SHP77 treated with DMSO at 0.1 percent for 48 hours (cell line): ENCODE measurements at regions not wholly inside any gene's neighbourhood (a gene's known extent, or its start where the extent isn't known, plus 50 kb on each side); places are given as distances from the start of the nearest gene placed in this dataset.

ENCODE experiments used
- DNase-seq: peaks from one replicate; lab custom pipeline; 2025; lab: John Stamatoyannopoulos, UW

- DNase-seq, result no peak
Measured at GRCh38 chr13:74966275-74966674, 515.7 kb downstream of the TBC1D4 start.

DNA sequence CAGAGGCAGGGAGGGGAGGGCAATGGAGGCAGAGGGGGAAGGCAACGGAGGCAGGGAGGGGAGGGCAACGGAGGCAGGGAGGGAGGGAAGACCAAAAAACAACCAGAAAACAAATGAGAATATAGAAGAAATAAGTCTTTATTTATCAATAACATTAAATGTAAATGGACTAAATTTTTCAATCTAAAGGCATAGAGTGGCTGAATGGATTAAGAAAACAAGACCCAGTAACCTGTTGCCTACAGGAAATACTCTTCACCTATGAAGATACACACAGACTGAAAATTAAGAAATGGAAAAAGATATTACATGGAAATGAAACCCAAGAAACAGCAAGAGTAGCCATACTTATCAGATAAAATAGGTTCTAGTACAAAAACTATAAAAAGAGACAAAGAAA lies 536.3 kb downstream of the TBC1D4 start:
- DNase-seq, result no peak

GRCh38 chr13:74931698-74932433 lies 550.1 kb downstream of the TBC1D4 start:
- DNase-seq, result no peak

DNA sequence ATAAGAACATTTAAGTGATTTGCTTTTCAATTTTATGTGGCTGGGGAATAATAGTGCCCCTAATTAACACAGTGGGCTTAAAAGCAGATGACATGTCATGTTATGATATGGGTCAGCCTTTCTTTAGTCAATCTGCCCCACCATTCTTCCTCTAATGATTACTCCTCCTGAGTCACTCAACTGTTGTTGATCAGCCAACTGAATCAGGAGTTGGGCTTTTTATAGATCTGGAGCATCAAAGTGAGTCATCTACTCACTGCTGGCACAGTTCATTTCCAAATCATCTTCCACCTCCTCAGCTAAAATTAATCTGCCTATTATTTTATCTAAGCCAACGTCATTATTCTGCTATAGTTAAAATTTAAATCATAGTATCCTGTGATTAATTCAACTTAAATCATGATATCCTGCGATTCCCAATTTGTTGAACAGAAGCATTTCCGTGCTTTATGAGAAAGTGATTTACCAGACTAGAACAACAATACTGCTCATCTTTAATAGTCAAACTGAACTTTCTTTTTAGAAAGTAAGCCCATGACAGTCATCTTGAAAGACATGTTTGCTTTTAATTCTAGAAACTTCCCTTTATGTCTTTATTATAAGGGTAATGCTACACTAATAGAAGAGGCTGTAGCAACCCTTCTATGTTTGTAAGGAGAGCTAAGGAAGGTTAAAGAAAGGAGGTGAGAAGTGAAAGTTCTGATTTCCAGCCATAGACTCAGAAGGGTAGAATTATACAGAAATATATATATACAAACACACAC lies 551.4 kb downstream of the TBC1D4 start:
- no peak for DNase-seq

GRCh38 chr13:74929436-74929835 lies 552.5 kb downstream of the TBC1D4 start:
- DNase-seq, result no peak

- DNase-seq, result no peak
Measured at GRCh38 chr13:74927823-74928222, 554.1 kb downstream of the TBC1D4 start.

DNA sequence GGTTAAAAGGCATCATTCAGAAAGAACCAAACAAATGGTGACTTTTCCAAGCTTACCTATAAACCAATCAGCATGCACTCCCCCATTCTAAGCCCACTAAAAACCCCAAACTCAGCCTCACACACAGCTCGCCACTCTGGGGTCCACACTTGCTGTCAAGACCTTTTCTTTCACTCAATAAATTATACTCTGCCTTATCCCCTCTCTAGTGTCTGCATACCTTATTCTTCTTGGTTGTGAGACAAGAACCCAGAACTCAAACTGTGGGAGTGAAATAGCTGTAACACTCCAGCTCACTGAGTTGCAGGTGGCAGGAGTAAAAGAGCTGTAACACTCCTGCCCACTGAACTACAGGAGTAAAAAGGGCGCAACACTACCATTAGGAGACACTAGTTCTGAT lies 559.0 kb downstream of the TBC1D4 start:
- no peak for DNase-seq

DNA sequence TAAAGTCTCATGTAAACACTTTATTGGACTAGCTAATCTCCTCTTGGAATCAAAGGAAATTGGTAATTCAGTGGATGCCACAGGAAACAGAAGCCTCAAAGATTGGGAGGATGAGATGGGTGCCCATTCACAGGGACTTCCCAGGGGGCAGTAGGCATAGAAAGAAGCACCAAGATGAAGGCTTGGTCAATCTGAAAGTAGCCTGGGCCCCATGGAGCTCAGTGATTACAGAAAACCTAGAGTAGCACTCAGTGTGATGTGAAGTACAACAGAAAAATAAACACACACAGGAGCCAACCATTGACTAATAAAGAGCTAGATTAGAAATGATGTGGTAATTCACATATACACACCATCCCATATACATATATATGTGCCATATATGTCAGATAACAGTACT lies 560.6 kb downstream of the TBC1D4 start:
- no peak for DNase-seq

GRCh38 chr13:74920920-74921319 lies 561.0 kb downstream of the TBC1D4 start:
- no peak for DNase-seq

DNA sequence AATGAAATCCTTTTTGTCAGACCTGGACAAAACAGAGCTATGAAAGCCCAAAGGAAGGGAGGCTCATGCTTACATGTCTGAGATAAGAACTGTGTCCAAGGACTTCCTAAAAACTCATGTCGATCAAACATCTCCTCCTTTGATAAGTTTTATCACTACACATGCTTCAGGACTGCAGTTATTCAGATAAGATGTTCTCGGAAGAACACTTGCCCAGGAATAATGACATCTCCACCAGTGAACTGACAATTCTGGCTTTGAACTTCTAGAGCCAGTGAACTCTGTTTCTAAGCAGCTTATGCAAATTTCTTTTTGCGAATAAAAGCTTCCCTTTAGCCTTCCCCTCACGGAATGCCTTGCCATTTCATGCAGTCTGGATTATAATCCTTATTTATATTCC lies 561.6 kb downstream of the TBC1D4 start:
- DNase-seq, result no peak

GRCh38 chr13:74919914-74920313 lies 562.1 kb downstream of the TBC1D4 start:
- DNase-seq, result peak; percentile 63

GRCh38 chr13:74912898-74913297 lies 569.1 kb downstream of the TBC1D4 start:
- no peak for DNase-seq

DNA sequence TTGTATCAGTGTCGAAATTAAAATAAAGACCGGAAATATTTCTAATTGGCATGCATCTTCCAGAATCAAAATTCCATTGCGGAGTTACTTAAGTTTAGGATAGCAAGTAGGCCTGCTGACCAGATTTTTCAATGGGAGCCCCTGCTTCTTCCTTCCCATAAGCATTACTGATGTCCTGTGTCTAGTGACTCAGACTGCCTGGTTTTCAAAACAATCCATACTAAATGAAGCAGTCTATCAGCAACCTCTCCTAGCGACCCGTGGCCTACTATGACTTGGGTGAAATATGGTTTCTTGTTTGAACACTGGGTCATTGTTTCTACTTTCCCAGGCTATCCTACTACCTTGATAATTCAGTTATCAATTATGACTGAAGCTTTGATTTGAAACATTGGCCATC lies 571.6 kb downstream of the TBC1D4 start:
- DNase-seq, result no peak

- DNase-seq, result no peak
Measured at GRCh38 chr13:74907788-74908187, 574.2 kb downstream of the TBC1D4 start.

DNA sequence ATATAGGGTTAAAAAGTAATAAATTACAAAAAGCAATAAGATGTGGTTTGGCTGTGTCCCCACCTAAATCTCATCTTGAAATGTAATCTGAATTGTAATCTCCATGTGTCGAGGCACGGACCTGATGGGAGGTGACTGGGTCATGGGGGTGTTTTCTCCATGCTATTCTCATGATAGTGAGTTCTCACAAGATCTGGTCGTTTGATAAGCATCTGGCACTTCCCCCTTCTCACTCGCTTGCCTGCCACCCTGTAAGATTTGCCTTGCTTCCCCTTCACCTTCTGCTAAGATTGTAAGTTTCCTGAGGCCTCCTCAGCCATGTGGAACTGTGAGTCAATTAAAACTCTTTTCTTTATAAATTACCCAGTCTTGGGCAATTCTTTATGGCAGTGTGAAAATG lies 577.4 kb downstream of the TBC1D4 start:
- DNase-seq, result no peak

- no peak for DNase-seq
Measured at GRCh38 chr13:74895042-74895796, 586.8 kb downstream of the TBC1D4 start.

- DNase-seq, result no peak
Measured at GRCh38 chr13:74892096-74892495, 589.9 kb downstream of the TBC1D4 start.

DNA sequence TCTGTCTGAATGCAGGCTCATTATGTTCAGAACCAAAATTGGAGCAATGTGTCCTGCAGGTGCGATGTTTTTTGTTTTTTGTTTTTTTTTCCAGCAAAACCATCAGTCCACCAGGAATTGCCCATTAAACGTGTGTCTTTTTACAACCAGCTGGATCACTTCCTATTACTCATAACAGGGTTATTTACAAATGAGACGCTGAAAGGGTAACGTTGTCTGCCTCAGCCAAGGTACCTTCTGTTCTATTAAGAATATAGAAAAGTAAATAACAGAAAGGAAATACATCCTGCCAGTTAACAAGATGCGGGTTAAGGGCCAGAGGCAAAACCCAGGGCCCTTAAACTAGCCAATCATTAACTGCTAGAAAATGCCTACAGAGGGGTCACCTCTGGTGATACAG lies 590.4 kb downstream of the TBC1D4 start:
- DNase-seq, result peak; percentile 15

DNA sequence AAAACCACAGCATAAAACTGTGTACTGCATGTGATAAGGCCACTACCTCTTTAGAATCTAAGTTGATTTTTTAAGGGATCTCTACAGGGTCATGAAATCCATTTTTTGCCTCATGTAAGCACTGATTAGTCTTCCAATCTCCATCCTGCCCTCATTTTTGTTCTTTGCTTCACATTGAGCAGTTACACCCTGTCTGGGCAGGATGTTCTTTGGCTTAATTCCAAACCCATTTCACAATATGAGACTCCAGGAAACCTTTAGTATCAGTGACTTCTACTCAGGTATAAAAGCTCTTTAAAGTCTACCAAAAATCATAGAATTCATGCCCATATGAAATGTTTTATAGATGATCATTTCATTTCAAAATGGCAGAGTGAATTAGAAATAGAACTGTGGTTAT lies 592.6 kb downstream of the TBC1D4 start:
- DNase-seq, result peak; percentile 1

GRCh38 chr13:74886502-74886901 lies 595.5 kb downstream of the TBC1D4 start:
- DNase-seq, result no peak

DNA sequence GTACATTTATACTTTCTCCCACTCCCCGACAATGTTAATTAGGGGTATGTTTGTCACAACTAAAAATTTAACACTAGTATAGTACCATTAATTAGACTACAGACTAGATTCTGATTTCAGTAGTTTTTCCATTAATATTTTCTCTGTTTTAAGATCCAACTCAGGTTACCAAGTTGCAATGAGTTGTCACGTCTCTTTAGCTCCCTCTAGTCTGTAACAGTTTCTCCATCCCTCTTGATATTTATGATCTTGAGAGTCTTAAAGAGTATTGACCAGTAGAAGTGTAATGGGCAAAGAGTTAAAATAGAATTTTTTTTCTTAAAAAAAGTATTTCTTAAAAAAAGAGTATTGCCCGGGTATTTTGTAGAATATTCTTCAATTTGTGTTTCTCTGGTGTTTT lies 598.1 kb downstream of the TBC1D4 start:
- no peak for DNase-seq

DNA sequence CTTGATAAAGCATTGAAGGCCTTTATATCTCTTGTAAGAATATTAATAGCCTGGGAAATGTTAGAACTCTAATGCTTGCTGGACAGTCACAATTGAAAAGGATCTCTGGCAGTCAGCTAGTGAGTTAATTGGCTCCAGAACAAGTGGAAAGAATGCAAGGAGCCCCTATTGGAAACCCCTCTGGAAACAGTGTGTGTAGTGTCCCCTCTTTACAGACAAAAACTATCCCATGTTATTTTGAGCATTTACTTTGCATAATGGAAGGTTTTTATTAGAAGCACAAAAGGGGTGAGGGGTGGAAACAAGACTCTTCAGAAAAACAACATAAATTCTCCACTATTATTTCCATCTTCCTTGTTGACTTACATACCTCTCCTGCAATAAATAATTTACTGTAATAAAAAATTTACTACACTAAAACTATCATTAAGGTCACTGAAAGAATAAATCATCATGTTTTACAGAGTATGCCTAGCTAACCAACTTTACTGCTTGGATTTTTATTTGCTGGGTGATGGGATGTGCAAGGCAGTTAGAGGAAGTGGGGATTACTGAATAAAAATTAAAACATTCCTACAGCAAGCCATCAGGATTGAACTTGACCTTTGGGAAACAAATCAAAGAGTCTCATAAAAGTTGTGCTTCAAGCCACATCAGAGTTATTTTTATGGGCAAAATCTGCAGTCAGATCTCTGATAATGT lies 610.4 kb downstream of the TBC1D4 start:
- no peak for DNase-seq
